Immature natural killer cell (primary cell): ENCODE measurements at regions not wholly inside any gene's neighbourhood (a gene's known extent, or its start where the extent isn't known, plus 50 kb on each side); places are given as distances from the start of the nearest gene placed in this dataset.

ENCODE experiments used
- DNase-seq, 3 donors: peaks; one replicate each; pipeline ENCODE4 v3.0.0; 2022; ENCODE audit warnings: mixed read lengths in 1 of 3
- H3K27ac Mint-ChIP-seq, 6 donors: one replicate each; pipeline ENCODE4 v1.8.0; 2020; ENCODE audit warnings: mixed read lengths in 6 of 6, mild to moderate bottlenecking in 5 of 6, inconsistent platforms in 4 of 6, moderate library complexity in 3 of 6
- H3K27me3 Mint-ChIP-seq, 3 donors: one replicate each; pipeline ENCODE4 v1.8.0; 2020 to 2021; ENCODE audit warnings: low read depth in 3 of 3, mild to moderate bottlenecking in 3 of 3, mixed read lengths in 3 of 3, moderate library complexity in 3 of 3, inconsistent platforms in 1 of 3
- H3K36me3 Mint-ChIP-seq, 3 donors: one replicate each; pipeline ENCODE4 v1.8.0; 2020; ENCODE audit warnings: mixed read lengths in 3 of 3, inconsistent platforms in 2 of 3, mild to moderate bottlenecking in 2 of 3
- H3K4me1 Mint-ChIP-seq, 2 donors: one replicate each; pipeline ENCODE4 v1.8.0; 2020; ENCODE audit warnings: inconsistent platforms in 2 of 2, mild to moderate bottlenecking in 2 of 2, mixed read lengths in 2 of 2, moderate library complexity in 1 of 2
- H3K4me3 Mint-ChIP-seq, 5 donors: one replicate each; pipeline ENCODE4 v1.8.0; 2020; ENCODE audit warnings: mild to moderate bottlenecking in 5 of 5, mixed read lengths in 5 of 5, inconsistent platforms in 3 of 5, moderate library complexity in 3 of 5
- H3K9me3 Mint-ChIP-seq, 6 donors: one replicate each; pipeline ENCODE4 v1.8.0; 2020; ENCODE audit warnings: mild to moderate bottlenecking in 6 of 6, mixed read lengths in 6 of 6, inconsistent platforms in 4 of 6, moderate library complexity in 3 of 6

- Mint-ChIP-seq H3K27ac (no peak overlapping the region), H3K4me1 (no peaks in the 10 kb centered on the region), H3K9me3 (peaks cover 0 to 4% (median under 1%) of the 10 kb centered on the region in 6 donors), H3K4me3 (no peak overlapping the region), H3K27me3 (peaks cover 0 to 12% (median 4%) of the 10 kb centered on the region in 3 donors), H3K36me3 (peaks cover 0 to 4% (median 4%) of the 10 kb centered on the region in 3 donors)
- DNase-seq, result no peak
Measured at GRCh38 chr2:67702284-67702683, 305.2 kb downstream of the ETAA1 start.

- no peaks in the 10 kb centered on the region for H3K4me1 Mint-ChIP-seq
- H3K9me3 Mint-ChIP-seq, result peaks cover 0 to 4% (median under 1%) of the 10 kb centered on the region in 6 donors
- H3K36me3 Mint-ChIP-seq, result peaks cover 0 to 8% (median 4%) of the 10 kb centered on the region in 3 donors
- H3K27ac Mint-ChIP-seq, result no peak overlapping the region
- H3K27me3 Mint-ChIP-seq, result peaks cover 0 to 16% (median 4%) of the 10 kb centered on the region in 3 donors
- DNase-seq, result no peak
- no peak overlapping the region for H3K4me3 Mint-ChIP-seq
Measured at GRCh38 chr2:67702937-67703336, 305.8 kb downstream of the ETAA1 start.

GRCh38 chr2:67706082-67706481 is 308.9 kb downstream of the ETAA1 start:
- Mint-ChIP-seq H3K4me3 (no peak overlapping the region), H3K4me1 (no peaks in the 10 kb centered on the region), H3K36me3 (peaks cover 0 to 4% (median 0%) of the 10 kb centered on the region in 3 donors), H3K27ac (no peak overlapping the region), H3K9me3 (no peaks in the 10 kb centered on the region), H3K27me3 (peaks cover 0 to 16% (median 4%) of the 10 kb centered on the region in 3 donors)
- no peak for DNase-seq

GRCh38 chr2:67707896-67708295 is 310.8 kb downstream of the ETAA1 start:
- no peak overlapping the region for H3K27ac Mint-ChIP-seq
- no peak for DNase-seq
- peaks cover 0 to 16% (median 2%) of the 10 kb centered on the region in 3 donors for H3K27me3 Mint-ChIP-seq
- no peaks in the 10 kb centered on the region for H3K9me3 Mint-ChIP-seq
- peaks cover 0 to 4% (median 0%) of the 10 kb centered on the region in 3 donors for H3K36me3 Mint-ChIP-seq
- no peaks in the 10 kb centered on the region for H3K4me1 Mint-ChIP-seq
- H3K4me3 Mint-ChIP-seq, result no peak overlapping the region

- H3K27me3 Mint-ChIP-seq, result peaks cover 0 to 10% (median 3%) of the 10 kb centered on the region in 3 donors
- no peaks in the 10 kb centered on the region for H3K4me1 Mint-ChIP-seq
- H3K4me3 Mint-ChIP-seq, result no peak overlapping the region
Measured at GRCh38 chr2:67709835-67710234, 312.7 kb downstream of the ETAA1 start.

GRCh38 chr2:67712484-67712883 is 315.4 kb downstream of the ETAA1 start:
- H3K4me1 Mint-ChIP-seq, result no peaks in the 10 kb centered on the region
- peaks cover 0 to 4% (median 0%) of the 10 kb centered on the region in 3 donors for H3K36me3 Mint-ChIP-seq
- no peak overlapping the region for H3K4me3 Mint-ChIP-seq
- no peak for DNase-seq
- peaks cover 2 to 8% (median 2%) of the 10 kb centered on the region in 3 donors for H3K27me3 Mint-ChIP-seq
- peaks cover 0 to 2% (median 0%) of the 10 kb centered on the region in 6 donors for H3K9me3 Mint-ChIP-seq
- no peak overlapping the region for H3K27ac Mint-ChIP-seq

More at GRCh38 chr2:67709835-67710234, 312.7 kb downstream of the ETAA1 start:
- H3K36me3 Mint-ChIP-seq, result peaks cover 0 to 4% (median 0%) of the 10 kb centered on the region in 3 donors
- DNase-seq, result no peak
- no peaks in the 10 kb centered on the region for H3K9me3 Mint-ChIP-seq
- no peak overlapping the region for H3K27ac Mint-ChIP-seq

GRCh38 chr2:67713376-67713775 is 316.2 kb downstream of the ETAA1 start:
- no peak overlapping the region for H3K27ac Mint-ChIP-seq
- no peak for DNase-seq

GRCh38 chr2:67716895-67717396 is 319.8 kb downstream of the ETAA1 start:
- Mint-ChIP-seq H3K4me1 (no peaks in the 10 kb centered on the region), H3K9me3 (peaks cover 0 to 8% (median 3%) of the 10 kb centered on the region in 6 donors), H3K27ac (no peak overlapping the region), H3K36me3 (peaks cover 0 to 8% (median 7%) of the 10 kb centered on the region in 3 donors), H3K4me3 (no peak overlapping the region), H3K27me3 (peaks cover 4 to 11% (median 5%) of the 10 kb centered on the region in 3 donors)
- no peak for DNase-seq

More at GRCh38 chr2:67713376-67713775, 316.2 kb downstream of the ETAA1 start:
- peaks cover 0 to 2% (median 0%) of the 10 kb centered on the region in 6 donors for H3K9me3 Mint-ChIP-seq
- peaks cover 2 to 8% (median 4%) of the 10 kb centered on the region in 3 donors for H3K27me3 Mint-ChIP-seq
- no peaks in the 10 kb centered on the region for H3K36me3 Mint-ChIP-seq
- no peak overlapping the region for H3K4me3 Mint-ChIP-seq
- no peaks in the 10 kb centered on the region for H3K4me1 Mint-ChIP-seq

- DNase-seq, result no peak
- H3K4me1 Mint-ChIP-seq, result no peaks in the 10 kb centered on the region
- peak overlapping the region in 1 of 6 donors; percentile 50 for H3K27ac Mint-ChIP-seq
- peaks cover 0 to 10% (median 7%) of the 10 kb centered on the region in 3 donors for H3K36me3 Mint-ChIP-seq
- H3K9me3 Mint-ChIP-seq, result peaks cover 0 to 8% (median 3%) of the 10 kb centered on the region in 6 donors
- H3K27me3 Mint-ChIP-seq, result peaks cover 4 to 11% (median 5%) of the 10 kb centered on the region in 3 donors
- H3K4me3 Mint-ChIP-seq, result no peak overlapping the region
Measured at GRCh38 chr2:67717692-67718091, 320.6 kb downstream of the ETAA1 start.

- no peaks in the 10 kb centered on the region for H3K4me1 Mint-ChIP-seq
- DNase-seq, result no peak
- peaks cover 0 to 8% (median 3%) of the 10 kb centered on the region in 6 donors for H3K9me3 Mint-ChIP-seq
- no peak overlapping the region for H3K27ac Mint-ChIP-seq
- H3K36me3 Mint-ChIP-seq, result peaks cover 0 to 11% (median 7%) of the 10 kb centered on the region in 3 donors
- H3K4me3 Mint-ChIP-seq, result no peak overlapping the region
- H3K27me3 Mint-ChIP-seq, result peaks cover 3 to 11% (median 5%) of the 10 kb centered on the region in 3 donors
Measured at GRCh38 chr2:67719351-67719750, 322.2 kb downstream of the ETAA1 start.

- H3K27ac Mint-ChIP-seq, result no peak overlapping the region
- peaks cover 0 to 8% (median 3%) of the 10 kb centered on the region in 6 donors for H3K9me3 Mint-ChIP-seq
- peaks cover 3 to 11% (median 4%) of the 10 kb centered on the region in 3 donors for H3K27me3 Mint-ChIP-seq
Measured at GRCh38 chr2:67721516-67721915, 324.4 kb downstream of the ETAA1 start.

GRCh38 chr2:67724261-67724660 is 327.1 kb downstream of the ETAA1 start:
- Mint-ChIP-seq H3K27me3 (peaks cover 0 to 4% (median 3%) of the 10 kb centered on the region in 3 donors), H3K36me3 (peaks cover 0 to 11% (median 7%) of the 10 kb centered on the region in 3 donors), H3K27ac (no peak overlapping the region), H3K9me3 (peaks cover 0 to 8% (median 3%) of the 10 kb centered on the region in 6 donors), H3K4me1 (no peaks in the 10 kb centered on the region), H3K4me3 (no peak overlapping the region)
- DNase-seq, result no peak

More at GRCh38 chr2:67721516-67721915, 324.4 kb downstream of the ETAA1 start:
- H3K36me3 Mint-ChIP-seq, result peaks cover 0 to 11% (median 7%) of the 10 kb centered on the region in 3 donors
- no peak overlapping the region for H3K4me3 Mint-ChIP-seq
- no peaks in the 10 kb centered on the region for H3K4me1 Mint-ChIP-seq
- DNase-seq, result no peak

- Mint-ChIP-seq H3K36me3 (peaks cover 0 to 10% (median 7%) of the 10 kb centered on the region in 3 donors), H3K27me3 (peaks cover 0 to 4% (median 3%) of the 10 kb centered on the region in 3 donors), H3K27ac (no peak overlapping the region), H3K9me3 (peaks cover 0 to 7% (median 3%) of the 10 kb centered on the region in 6 donors), H3K4me1 (no peaks in the 10 kb centered on the region), H3K4me3 (no peak overlapping the region)
- no peak for DNase-seq
Measured at GRCh38 chr2:67725731-67726130, 328.6 kb downstream of the ETAA1 start.

- peaks cover 0 to under 1% (median 0%) of the 10 kb centered on the region in 6 donors for H3K9me3 Mint-ChIP-seq
- DNase-seq, result no peak
- H3K4me1 Mint-ChIP-seq, result no peaks in the 10 kb centered on the region
- H3K4me3 Mint-ChIP-seq, result no peak overlapping the region
- H3K27ac Mint-ChIP-seq, result no peak overlapping the region
- H3K27me3 Mint-ChIP-seq, result no peaks in the 10 kb centered on the region
- H3K36me3 Mint-ChIP-seq, result peaks cover 0 to 4% (median 0%) of the 10 kb centered on the region in 3 donors
Measured at GRCh38 chr2:67726416-67726815, 329.3 kb downstream of the ETAA1 start.
